ENCODE measurements at regions not wholly inside any gene's neighbourhood (a gene's known extent, or its start where the extent isn't known, plus 50 kb on each side); places are given as distances from the start of the nearest gene placed in this dataset.
"Not testable (repeated sequence)": the region's sequence is repeated elsewhere in the genome, so short reads cannot be mapped to it uniquely, and the experiment has no call there.

DNA sequence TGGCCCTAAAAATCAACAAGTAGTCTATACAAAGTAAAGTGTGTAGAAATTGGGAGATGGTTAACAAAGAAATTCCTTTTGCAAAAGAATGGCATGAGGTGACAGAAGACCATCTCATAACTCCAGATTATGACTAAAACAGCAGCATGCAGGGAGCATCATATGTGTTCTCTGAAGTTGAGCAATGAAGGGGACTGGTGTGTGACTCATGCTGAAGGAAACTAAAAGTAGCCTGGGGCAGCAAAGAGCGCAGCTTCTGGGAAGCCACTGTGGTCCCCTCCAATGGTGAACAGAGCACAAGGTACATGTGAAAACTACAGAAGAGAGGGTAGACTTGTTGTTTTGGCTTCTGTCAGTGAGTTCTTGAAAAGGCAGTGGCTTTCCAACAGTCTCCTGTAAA, 133.4 kb downstream of the MACC1 start:
- Histone ChIP-seq H3K27me3 (no peaks in the 10 kb centered on the region), H3K27ac (peak overlapping the region in 1 of 4 donors; percentile 44)
- WGBS, 2 donors (ENCODE audit: low coverage in 1 of 2), result 78 to 82% methylated on average over 1 of the region's 1 CpG

DNA sequence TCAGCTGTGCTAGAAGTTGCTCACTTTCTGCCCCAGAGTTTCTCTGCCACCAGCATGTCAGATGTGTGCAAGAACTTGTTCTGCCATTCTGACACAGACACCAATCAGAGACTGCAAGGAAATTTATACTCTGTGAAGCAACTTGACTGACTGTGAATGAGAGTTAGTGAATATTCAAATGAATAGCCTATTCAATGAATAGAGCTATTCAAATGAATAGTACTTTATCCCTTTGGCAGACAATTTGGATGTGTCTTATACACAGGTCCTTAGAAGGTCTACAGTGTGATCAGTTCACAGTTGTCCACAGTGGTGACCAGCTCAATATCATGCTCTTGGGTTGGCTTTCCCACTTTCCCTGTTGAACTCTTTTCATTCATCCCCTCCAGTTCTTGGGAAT, 138.1 kb downstream of the MACC1 start:
- Histone ChIP-seq H3K4me1 (peaks cover 0 to 12% (median 0%) of the 10 kb centered on the region in 3 donors), H3K27me3 (no peaks in the 10 kb centered on the region), H3K4me3 (no peak overlapping the region)

More for the DNA sequence above, 133.4 kb downstream of the MACC1 start:
- no peak overlapping the region for H3K4me3 ChIP-seq
- TF ChIP-seq POLR2AphosphoS5 (IDR thresholded peaks at IDR 0.05) (no peak), EP300 (IDR thresholded peaks at IDR 0.05) (no peak), POLR2A (IDR thresholded peaks at IDR 0.05) (no peak)
- TF ChIP-seq, protein P1, sequence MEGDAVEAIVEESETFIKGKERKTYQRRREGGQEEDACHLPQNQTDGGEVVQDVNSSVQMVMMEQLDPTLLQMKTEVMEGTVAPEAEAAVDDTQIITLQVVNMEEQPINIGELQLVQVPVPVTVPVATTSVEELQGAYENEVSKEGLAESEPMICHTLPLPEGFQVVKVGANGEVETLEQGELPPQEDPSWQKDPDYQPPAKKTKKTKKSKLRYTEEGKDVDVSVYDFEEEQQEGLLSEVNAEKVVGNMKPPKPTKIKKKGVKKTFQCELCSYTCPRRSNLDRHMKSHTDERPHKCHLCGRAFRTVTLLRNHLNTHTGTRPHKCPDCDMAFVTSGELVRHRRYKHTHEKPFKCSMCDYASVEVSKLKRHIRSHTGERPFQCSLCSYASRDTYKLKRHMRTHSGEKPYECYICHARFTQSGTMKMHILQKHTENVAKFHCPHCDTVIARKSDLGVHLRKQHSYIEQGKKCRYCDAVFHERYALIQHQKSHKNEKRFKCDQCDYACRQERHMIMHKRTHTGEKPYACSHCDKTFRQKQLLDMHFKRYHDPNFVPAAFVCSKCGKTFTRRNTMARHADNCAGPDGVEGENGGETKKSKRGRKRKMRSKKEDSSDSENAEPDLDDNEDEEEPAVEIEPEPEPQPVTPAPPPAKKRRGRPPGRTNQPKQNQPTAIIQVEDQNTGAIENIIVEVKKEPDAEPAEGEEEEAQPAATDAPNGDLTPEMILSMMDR (IDR thresholded peaks at IDR 0.05), result no peak
- H3K36me3 ChIP-seq, result no peaks in the 10 kb centered on the region
- no peaks in the 10 kb centered on the region for H3K4me1 ChIP-seq
- H3K9me3 ChIP-seq, result no peaks in the 10 kb centered on the region
- peak; percentile 79 for ATAC-seq

DNA sequence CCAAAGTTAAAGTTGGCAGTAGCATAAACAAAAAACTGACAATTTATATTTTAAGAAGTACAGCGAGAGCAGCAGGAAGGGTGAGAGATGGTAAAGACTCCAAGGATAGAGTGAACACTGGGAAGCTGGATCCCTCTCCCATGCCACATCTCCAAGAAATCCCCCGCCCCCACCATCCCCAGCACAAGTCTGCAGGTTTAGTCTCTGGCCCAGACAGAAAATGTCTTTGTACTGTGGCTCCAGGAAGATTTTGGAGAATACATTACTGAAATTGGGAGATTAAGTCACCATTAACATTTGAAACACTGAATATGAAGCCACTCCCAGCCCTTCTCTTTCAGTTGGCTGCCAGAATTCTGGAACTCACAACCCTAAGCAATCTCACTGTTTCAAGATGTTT, 140.3 kb downstream of the MACC1 start:
- Histone ChIP-seq H3K4me3 (no peak overlapping the region), H3K4me1 (peaks cover 0 to 12% (median 0%) of the 10 kb centered on the region in 3 donors), H3K27me3 (no peaks in the 10 kb centered on the region), H3K27ac (no peak overlapping the region), H3K9me3 (no peaks in the 10 kb centered on the region), H3K36me3 (no peaks in the 10 kb centered on the region)
- TF ChIP-seq, protein P1 (IDR thresholded peaks at IDR 0.05), result no peak
- WGBS, 2 donors (ENCODE audit: low coverage in 1 of 2), result 42 to 58% methylated on average over 2 of the region's 2 CpGs
- ATAC-seq, result no peak

More for the DNA sequence above, 138.1 kb downstream of the MACC1 start:
- H3K9me3 ChIP-seq, result no peaks in the 10 kb centered on the region
- no peak overlapping the region for H3K27ac ChIP-seq
- ATAC-seq, result no peak
- TF ChIP-seq POLR2AphosphoS5 (IDR thresholded peaks at IDR 0.05), result no peak
- no peak for TF ChIP-seq POLR2A (IDR thresholded peaks at IDR 0.05)
- TF ChIP-seq, protein P1 (IDR thresholded peaks at IDR 0.05), result no peak
- TF ChIP-seq EP300 (IDR thresholded peaks at IDR 0.05), result no peak
- H3K36me3 ChIP-seq, result no peaks in the 10 kb centered on the region

DNA sequence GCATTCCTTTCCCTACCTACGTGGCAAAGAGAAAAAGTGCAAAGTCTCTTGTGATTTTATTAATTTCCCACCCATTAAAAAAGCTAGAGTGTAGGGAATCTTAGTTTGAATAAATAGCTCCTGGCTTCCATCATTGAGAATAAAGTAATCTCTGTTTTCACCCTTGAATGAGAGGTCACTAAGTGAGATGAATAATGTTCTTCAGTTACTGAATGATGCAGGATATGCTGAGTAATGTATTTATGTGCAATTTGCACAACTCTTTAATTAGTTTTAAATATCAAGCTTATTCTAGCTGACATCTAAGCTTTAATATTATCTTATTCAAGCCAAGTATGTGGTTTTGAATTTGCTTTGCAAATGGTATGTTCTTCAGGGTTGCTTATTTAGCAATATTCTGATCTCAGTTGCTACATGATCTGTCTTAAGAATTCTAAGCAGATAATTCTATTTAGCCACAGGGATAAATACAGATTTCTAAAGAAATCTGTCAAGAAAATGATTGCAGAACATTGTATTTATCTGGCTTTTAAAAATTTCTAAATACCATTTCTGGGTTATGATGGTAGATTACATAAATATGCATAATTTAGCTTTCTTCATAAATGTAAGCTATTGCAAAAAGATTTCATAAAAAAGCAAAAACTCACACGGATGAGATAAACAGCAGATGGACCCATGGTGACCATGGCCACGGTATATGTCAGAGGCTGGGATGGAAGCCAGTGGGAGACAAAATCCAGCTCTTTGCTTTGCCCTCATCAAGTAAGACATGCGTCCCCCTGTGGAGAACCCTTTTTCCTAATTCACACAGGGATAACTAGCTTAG, 141.0 kb downstream of the MACC1 start:
- H3K9me3 ChIP-seq, result no peaks in the 10 kb centered on the region
- H3K27ac ChIP-seq, result no peak overlapping the region
- 28 to 38% methylated on average over 4 of the region's 4 CpGs for WGBS, 2 donors (ENCODE audit: low coverage in 1 of 2)
- no peak overlapping the region for H3K4me3 ChIP-seq
- peaks cover 0 to 12% (median 0%) of the 10 kb centered on the region in 3 donors for H3K4me1 ChIP-seq
- H3K36me3 ChIP-seq, result no peaks in the 10 kb centered on the region
- TF ChIP-seq, protein P1 (IDR thresholded peaks at IDR 0.05), result no peak
- TF ChIP-seq EP300 (IDR thresholded peaks at IDR 0.05) (no peak), POLR2AphosphoS5 (IDR thresholded peaks at IDR 0.05) (no peak), POLR2A (IDR thresholded peaks at IDR 0.05) (no peak)
- no peaks in the 10 kb centered on the region for H3K27me3 ChIP-seq
- no peak for ATAC-seq

DNA sequence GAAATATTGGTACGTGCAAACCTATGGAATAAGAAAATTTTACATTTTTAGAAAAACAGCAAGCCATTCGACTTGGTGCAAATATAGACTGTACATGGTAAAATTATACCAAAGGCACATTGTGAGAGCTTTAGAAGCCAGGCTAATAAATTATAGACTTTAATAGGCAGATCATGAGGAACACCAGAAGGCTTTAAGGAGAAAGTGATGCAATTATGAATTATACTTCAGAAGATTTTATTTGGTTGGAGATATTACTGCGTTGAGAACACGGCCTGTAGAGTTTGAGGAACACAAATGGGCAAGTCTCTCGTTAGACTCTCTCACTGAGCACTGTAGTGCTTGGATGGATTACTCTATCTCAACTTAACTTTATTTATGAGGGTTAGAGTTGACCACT, 141.7 kb downstream of the MACC1 start:
- Histone ChIP-seq H3K4me3 (no peak overlapping the region), H3K9me3 (no peaks in the 10 kb centered on the region), H3K4me1 (peaks cover 0 to 12% (median 0%) of the 10 kb centered on the region in 3 donors), H3K27me3 (no peaks in the 10 kb centered on the region), H3K36me3 (no peaks in the 10 kb centered on the region), H3K27ac (no peak overlapping the region)
- 90 to 93% methylated on average over 5 of the region's 5 CpGs for WGBS, 2 donors (ENCODE audit: low coverage in 1 of 2)
- TF ChIP-seq, protein P1 (IDR thresholded peaks at IDR 0.05), result no peak
- TF ChIP-seq POLR2AphosphoS5 (IDR thresholded peaks at IDR 0.05), result no peak
- no peak for TF ChIP-seq EP300 (IDR thresholded peaks at IDR 0.05)
- TF ChIP-seq POLR2A (IDR thresholded peaks at IDR 0.05), result no peak
- ATAC-seq, result no peak

DNA sequence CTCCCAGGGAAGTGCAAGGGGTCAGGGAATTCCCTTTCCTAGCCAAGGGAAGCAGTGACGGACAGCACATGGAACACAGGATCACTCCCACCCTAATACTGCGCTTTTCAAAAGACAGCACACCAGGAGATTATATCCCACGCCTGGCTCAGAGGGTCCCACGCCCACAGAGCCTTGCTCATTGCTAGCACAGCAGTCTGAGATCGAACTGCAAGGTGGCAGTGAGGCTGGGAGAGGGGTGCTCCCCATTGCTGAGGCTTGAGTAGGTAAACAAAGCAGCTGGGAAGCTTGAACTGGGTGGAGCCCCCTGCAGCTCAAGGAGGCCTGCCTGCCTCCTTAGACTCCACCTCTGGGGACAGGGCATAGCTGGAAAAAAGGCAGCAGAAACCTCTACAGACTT, 149.2 kb downstream of the MACC1 start:
- H3K4me1 ChIP-seq, result peaks cover 0 to 11% (median 0%) of the 10 kb centered on the region in 3 donors
- H3K36me3 ChIP-seq, ATAC-seq, H3K4me3 ChIP-seq, H3K27me3 ChIP-seq, H3K27ac ChIP-seq: not testable (repeated sequence)
- H3K9me3 ChIP-seq, result peaks cover 0 to 13% (median 0%) of the 10 kb centered on the region in 3 donors
- no CpG with 5 or more reads among the region's 5 CpGs for WGBS, 2 donors (ENCODE audit: low coverage in 1 of 2)

Data from gastroesophageal sphincter (tissue), 4 donors.